ENCODE measurements at regions not wholly inside any gene's neighbourhood (a gene's known extent, or its start where the extent isn't known, plus 50 kb on each side); places are given as distances from the start of the nearest gene placed in this dataset.

GRCh38 chr13:47252627-47253026 is 355.8 kb upstream of the HTR2A start:
- TF ChIP-seq CTCF (IDR thresholded peaks at IDR 0.05; ENCODE audit: low read depth, low read length) (no peak), MYC (IDR thresholded peaks at IDR 0.05; ENCODE audit: low read depth, low read length) (no peak), POLR2A (IDR thresholded peaks at IDR 0.05; ENCODE audit: extremely low read depth, insufficient read length) (no peak), MAX (IDR thresholded peaks at IDR 0.05; ENCODE audit: low read depth, low read length) (no peak)

Measured in NB4 (cell line).